ENCODE measurements at regions not wholly inside any gene's neighbourhood (a gene's known extent, or its start where the extent isn't known, plus 50 kb on each side); places are given as distances from the start of the nearest gene placed in this dataset.

DNA sequence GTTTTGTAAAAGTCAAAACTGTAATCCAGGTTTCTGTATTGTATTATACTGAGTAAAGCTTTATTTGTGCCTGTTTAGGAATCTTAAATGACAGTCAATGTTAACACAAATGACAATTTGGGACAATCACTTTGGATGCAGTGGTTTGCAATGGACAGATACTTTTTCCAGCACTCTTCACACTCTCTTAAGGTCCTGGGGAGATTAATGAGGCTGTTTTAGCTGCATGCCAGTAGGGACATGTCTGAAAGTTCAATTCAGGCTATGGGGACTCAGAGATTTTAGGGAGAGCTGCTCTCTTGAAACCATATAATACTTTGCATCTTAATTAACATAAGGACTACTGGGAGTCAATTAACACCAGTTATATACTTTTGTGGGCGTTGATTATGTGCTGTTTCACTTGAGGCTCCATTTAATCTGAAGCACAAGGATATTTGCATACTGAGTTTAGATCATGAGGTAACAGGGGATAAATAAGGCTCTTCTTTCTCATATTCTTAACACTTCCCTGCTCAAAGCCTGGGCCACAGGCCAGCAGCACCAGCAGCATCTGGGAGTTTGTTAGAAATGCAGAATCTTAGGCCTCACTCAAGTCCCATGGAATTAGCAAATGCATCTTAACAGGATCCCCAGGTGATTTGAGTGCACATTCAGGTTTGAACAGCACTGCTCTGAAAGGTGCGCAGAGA lies 972.8 kb downstream of the PLOD2 start:
- no peak overlapping the region for H2BK12ac ChIP-seq (ENCODE audit: low read length in 2 of 2)
- no peak overlapping the region for H3K4ac ChIP-seq (ENCODE audit: low read depth in 1 of 2, low read length in 2 of 2)
- no peak overlapping the region for H2AFZ ChIP-seq (ENCODE audit: low read depth, low read length)
- WGBS, result no CpG with 5 or more reads among the region's 2 CpGs
- H3K4me2 ChIP-seq (ENCODE audit: low read length, poor library complexity, severe bottlenecking), result no peak overlapping the region
- no peak overlapping the region for H2BK5ac ChIP-seq (ENCODE audit: low read depth, low read length, poor library complexity, severe bottlenecking)
- no peak overlapping the region for H4K91ac ChIP-seq (ENCODE audit: low read length)
- H2BK15ac ChIP-seq (ENCODE audit: low read depth, poor library complexity, severe bottlenecking), result no peak overlapping the region
- H3K79me1 ChIP-seq (replicated peaks; ENCODE audit: low read length, poor library complexity, severe bottlenecking), result no peaks in the 10 kb centered on the region
- H3K27me3 ChIP-seq (ENCODE audit: control insufficient read depth in 1 of 2, insufficient read depth in 1 of 2, low read length in 2 of 2), result no peaks in the 10 kb centered on the region
- no peak overlapping the region for H3K18ac ChIP-seq (ENCODE audit: low read depth in 1 of 2, low read length in 2 of 2)
- H3K14ac ChIP-seq (ENCODE audit: low read length in 2 of 2), result no peak overlapping the region
- H3K4me1 ChIP-seq (ENCODE audit: control insufficient read depth, insufficient read depth, low read depth, low read length), result no peaks in the 10 kb centered on the region
- H3K9ac ChIP-seq (ENCODE audit: low read length), result no peak overlapping the region
- no peak overlapping the region for H3K4me3 ChIP-seq (ENCODE audit: insufficient read depth in 1 of 2, low read depth in 1 of 2, low read length in 2 of 2)
- no peaks in the 10 kb centered on the region for H3K9me3 ChIP-seq (ENCODE audit: control insufficient read depth, low read length)
- H4K8ac ChIP-seq (ENCODE audit: low read length), result no peak overlapping the region
- no peaks in the 10 kb centered on the region for H3K36me3 ChIP-seq (ENCODE audit: control insufficient read depth in 1 of 2, insufficient read depth in 2 of 2, low read depth in 1 of 2, low read length in 2 of 2)
- no peak for DNase-seq
- H3K27ac ChIP-seq (ENCODE audit: low read length, poor library complexity, severe bottlenecking), result no peak overlapping the region
- H2AK5ac ChIP-seq (ENCODE audit: low read length, severe bottlenecking), result no peak overlapping the region
- no peak overlapping the region for H2BK120ac ChIP-seq (ENCODE audit: low read depth, low read length)
- H3K23ac ChIP-seq (ENCODE audit: low read length in 2 of 2), result no peak overlapping the region

DNA sequence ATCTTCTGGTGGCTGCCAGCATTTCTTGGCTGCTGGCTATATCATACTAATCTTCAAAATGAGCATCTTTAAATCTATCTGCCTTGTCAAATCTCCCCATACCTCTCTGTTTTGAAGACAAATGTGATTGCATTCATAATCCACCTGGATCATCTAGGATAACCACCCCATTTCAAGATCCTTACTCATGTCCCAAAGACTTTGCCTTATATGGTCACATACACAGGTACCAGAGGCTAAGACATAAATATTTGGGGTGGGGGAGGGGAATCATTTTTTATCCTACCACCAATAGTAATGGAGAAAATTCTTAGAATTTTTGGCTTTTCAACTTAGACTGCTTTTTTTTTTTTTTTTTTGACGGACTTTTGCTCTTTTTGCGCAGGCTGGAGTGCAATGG lies 970.8 kb downstream of the PLOD2 start:
- Histone ChIP-seq H2BK12ac (ENCODE audit: low read length in 2 of 2) (no peak overlapping the region), H2AK5ac (ENCODE audit: low read length, severe bottlenecking) (no peak overlapping the region), H3K4me2 (ENCODE audit: low read length, poor library complexity, severe bottlenecking) (no peak overlapping the region), H3K9ac (ENCODE audit: low read length) (no peak overlapping the region), H3K27me3 (ENCODE audit: control insufficient read depth in 1 of 2, insufficient read depth in 1 of 2, low read length in 2 of 2) (no peaks in the 10 kb centered on the region), H3K23ac (ENCODE audit: low read length in 2 of 2) (no peak overlapping the region), H3K4me1 (ENCODE audit: control insufficient read depth, insufficient read depth, low read depth, low read length) (no peaks in the 10 kb centered on the region), H3K18ac (ENCODE audit: low read depth in 1 of 2, low read length in 2 of 2) (no peak overlapping the region), H3K79me1 (replicated peaks; ENCODE audit: low read length, poor library complexity, severe bottlenecking) (no peaks in the 10 kb centered on the region), H2BK15ac (ENCODE audit: low read depth, poor library complexity, severe bottlenecking) (no peak overlapping the region), H3K4ac (ENCODE audit: low read depth in 1 of 2, low read length in 2 of 2) (no peak overlapping the region), H2BK120ac (ENCODE audit: low read depth, low read length) (no peak overlapping the region), H2AFZ (ENCODE audit: low read depth, low read length) (no peak overlapping the region), H2BK5ac (ENCODE audit: low read depth, low read length, poor library complexity, severe bottlenecking) (no peak overlapping the region), H3K4me3 (ENCODE audit: insufficient read depth in 1 of 2, low read depth in 1 of 2, low read length in 2 of 2) (no peak overlapping the region), H3K14ac (ENCODE audit: low read length in 2 of 2) (no peak overlapping the region), H3K9me3 (ENCODE audit: control insufficient read depth, low read length) (peaks cover 4% of the 10 kb centered on the region), H4K8ac (ENCODE audit: low read length) (no peak overlapping the region), H4K91ac (ENCODE audit: low read length) (no peak overlapping the region), H3K27ac (ENCODE audit: low read length, poor library complexity, severe bottlenecking) (no peak overlapping the region), H3K36me3 (ENCODE audit: control insufficient read depth in 1 of 2, insufficient read depth in 2 of 2, low read depth in 1 of 2, low read length in 2 of 2) (no peaks in the 10 kb centered on the region)
- WGBS, result no CpG with 5 or more reads among the region's 2 CpGs
- no peak for DNase-seq

DNA sequence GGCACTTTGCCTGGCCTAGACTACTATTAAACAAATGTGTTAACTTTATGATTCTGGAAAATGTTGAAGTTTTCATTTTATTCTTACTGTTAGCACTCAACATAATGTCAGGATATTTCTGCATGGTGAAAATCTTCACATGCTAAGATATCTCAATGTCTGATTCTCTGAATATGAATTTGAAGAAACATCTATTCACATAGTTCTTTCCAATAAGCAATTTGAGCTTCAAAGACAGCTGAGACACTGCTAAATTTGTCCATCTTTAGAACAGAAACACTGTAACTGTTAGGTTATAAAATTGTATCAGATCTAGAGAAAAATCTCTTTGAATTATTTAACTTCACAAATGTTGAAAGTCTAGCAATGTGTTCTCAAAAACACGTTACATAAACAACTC lies 970.2 kb downstream of the PLOD2 start:
- H3K4me2 ChIP-seq (ENCODE audit: low read length, poor library complexity, severe bottlenecking), result no peak overlapping the region
- H3K14ac ChIP-seq (ENCODE audit: low read length in 2 of 2), result no peak overlapping the region
- no peak overlapping the region for H4K8ac ChIP-seq (ENCODE audit: low read length)
- WGBS, result 100% methylated on average over 1 of the region's 1 CpG
- no peak overlapping the region for H2AFZ ChIP-seq (ENCODE audit: low read depth, low read length)
- H3K27ac ChIP-seq (ENCODE audit: low read length, poor library complexity, severe bottlenecking), result no peak overlapping the region
- no peak overlapping the region for H3K18ac ChIP-seq (ENCODE audit: low read depth in 1 of 2, low read length in 2 of 2)
- H2BK120ac ChIP-seq (ENCODE audit: low read depth, low read length), result no peak overlapping the region
- no peaks in the 10 kb centered on the region for H3K27me3 ChIP-seq (ENCODE audit: control insufficient read depth in 1 of 2, insufficient read depth in 1 of 2, low read length in 2 of 2)
- H3K23ac ChIP-seq (ENCODE audit: low read length in 2 of 2), result no peak overlapping the region
- no peaks in the 10 kb centered on the region for H3K36me3 ChIP-seq (ENCODE audit: control insufficient read depth in 1 of 2, insufficient read depth in 2 of 2, low read depth in 1 of 2, low read length in 2 of 2)
- no peaks in the 10 kb centered on the region for H3K79me1 ChIP-seq (replicated peaks; ENCODE audit: low read length, poor library complexity, severe bottlenecking)
- DNase-seq, result no peak
- no peaks in the 10 kb centered on the region for H3K4me1 ChIP-seq (ENCODE audit: control insufficient read depth, insufficient read depth, low read depth, low read length)
- H2AK5ac ChIP-seq (ENCODE audit: low read length, severe bottlenecking), result no peak overlapping the region
- no peak overlapping the region for H3K4me3 ChIP-seq (ENCODE audit: insufficient read depth in 1 of 2, low read depth in 1 of 2, low read length in 2 of 2)
- H2BK15ac ChIP-seq (ENCODE audit: low read depth, poor library complexity, severe bottlenecking), result no peak overlapping the region
- no peak overlapping the region for H3K9ac ChIP-seq (ENCODE audit: low read length)
- no peak overlapping the region for H3K4ac ChIP-seq (ENCODE audit: low read depth in 1 of 2, low read length in 2 of 2)
- no peak overlapping the region for H2BK5ac ChIP-seq (ENCODE audit: low read depth, low read length, poor library complexity, severe bottlenecking)
- H4K91ac ChIP-seq (ENCODE audit: low read length), result no peak overlapping the region
- no peak overlapping the region for H2BK12ac ChIP-seq (ENCODE audit: low read length in 2 of 2)
- H3K9me3 ChIP-seq (ENCODE audit: control insufficient read depth, low read length), result peaks cover 4% of the 10 kb centered on the region

DNA sequence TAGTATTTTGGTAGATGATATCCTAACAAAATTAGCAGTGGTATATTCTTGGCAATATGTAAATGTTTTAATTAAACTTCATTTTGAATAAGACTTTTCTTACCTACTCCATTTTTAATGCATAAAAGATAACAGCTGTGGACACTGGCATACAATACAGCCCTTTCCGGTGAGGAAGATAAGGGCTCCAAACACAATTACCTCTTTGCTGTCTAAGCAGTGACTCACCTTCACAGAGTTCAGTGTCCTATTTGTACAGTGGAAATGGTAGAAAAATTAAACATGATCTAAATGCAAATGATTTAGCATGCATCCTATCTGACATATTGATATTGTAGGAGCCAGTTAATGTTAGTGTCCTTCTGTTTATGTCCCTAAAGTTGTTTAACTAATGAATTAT lies 969.4 kb downstream of the PLOD2 start:
- H4K8ac ChIP-seq (ENCODE audit: low read length), result no peak overlapping the region

More for the DNA sequence above, 969.4 kb downstream of the PLOD2 start:
- no peaks in the 10 kb centered on the region for H3K4me1 ChIP-seq (ENCODE audit: control insufficient read depth, insufficient read depth, low read depth, low read length)
- 90% methylated on average over 1 of the region's 1 CpG for WGBS
- DNase-seq, result no peak
- no peaks in the 10 kb centered on the region for H3K79me1 ChIP-seq (replicated peaks; ENCODE audit: low read length, poor library complexity, severe bottlenecking)
- H3K18ac ChIP-seq (ENCODE audit: low read depth in 1 of 2, low read length in 2 of 2), result no peak overlapping the region
- H2BK12ac ChIP-seq (ENCODE audit: low read length in 2 of 2), result no peak overlapping the region
- H3K27ac ChIP-seq (ENCODE audit: low read length, poor library complexity, severe bottlenecking), result no peak overlapping the region
- H3K27me3 ChIP-seq (ENCODE audit: control insufficient read depth in 1 of 2, insufficient read depth in 1 of 2, low read length in 2 of 2), result no peaks in the 10 kb centered on the region
- no peak overlapping the region for H2AK5ac ChIP-seq (ENCODE audit: low read length, severe bottlenecking)
- no peak overlapping the region for H3K9ac ChIP-seq (ENCODE audit: low read length)
- no peak overlapping the region for H3K4ac ChIP-seq (ENCODE audit: low read depth in 1 of 2, low read length in 2 of 2)
- H3K9me3 ChIP-seq (ENCODE audit: control insufficient read depth, low read length), result peaks cover 4% of the 10 kb centered on the region
- no peak overlapping the region for H4K91ac ChIP-seq (ENCODE audit: low read length)
- H3K4me3 ChIP-seq (ENCODE audit: insufficient read depth in 1 of 2, low read depth in 1 of 2, low read length in 2 of 2), result no peak overlapping the region
- H2AFZ ChIP-seq (ENCODE audit: low read depth, low read length), result no peak overlapping the region
- H3K4me2 ChIP-seq (ENCODE audit: low read length, poor library complexity, severe bottlenecking), result no peak overlapping the region
- no peak overlapping the region for H2BK5ac ChIP-seq (ENCODE audit: low read depth, low read length, poor library complexity, severe bottlenecking)
- no peak overlapping the region for H3K14ac ChIP-seq (ENCODE audit: low read length in 2 of 2)
- no peak overlapping the region for H2BK15ac ChIP-seq (ENCODE audit: low read depth, poor library complexity, severe bottlenecking)
- H3K36me3 ChIP-seq (ENCODE audit: control insufficient read depth in 1 of 2, insufficient read depth in 2 of 2, low read depth in 1 of 2, low read length in 2 of 2), result no peaks in the 10 kb centered on the region
- no peak overlapping the region for H3K23ac ChIP-seq (ENCODE audit: low read length in 2 of 2)
- H2BK120ac ChIP-seq (ENCODE audit: low read depth, low read length), result no peak overlapping the region
